NCI-H1417 treated with DMSO at 0.1 percent for 48 hours (cell line): ENCODE measurements at regions not wholly inside any gene's neighbourhood (a gene's known extent, or its start where the extent isn't known, plus 50 kb on each side); places are given as distances from the start of the nearest gene placed in this dataset.

Experiments
- DNase-seq: peaks from one replicate; lab custom pipeline; 2025; lab: John Stamatoyannopoulos, UW

- DNase-seq, result no peak
Measured at GRCh38 chr2:21694079-21694878, 570.5 kb downstream of the TDRD15 start.

- DNase-seq, result no peak
Measured at GRCh38 chr2:21696900-21697299, 573.1 kb downstream of the TDRD15 start.

- DNase-seq, result no peak
Measured at GRCh38 chr2:21700644-21701043, 576.9 kb downstream of the TDRD15 start.

- no peak for DNase-seq
Measured at GRCh38 chr2:21710031-21710430, 586.3 kb downstream of the TDRD15 start.

- DNase-seq, result no peak
Measured at GRCh38 chr2:21710496-21710895, 586.7 kb downstream of the TDRD15 start.

GRCh38 chr2:21715887-21716286, 592.1 kb downstream of the TDRD15 start:
- DNase-seq, result no peak

- no peak for DNase-seq
Measured at GRCh38 chr2:21727101-21727500, 603.3 kb downstream of the TDRD15 start.

- no peak for DNase-seq
Measured at GRCh38 chr2:21728133-21728532, 604.4 kb downstream of the TDRD15 start.

GRCh38 chr2:21730141-21730540, 606.4 kb downstream of the TDRD15 start:
- DNase-seq, result no peak

- DNase-seq, result no peak
Measured at GRCh38 chr2:21740484-21740883, 616.7 kb downstream of the TDRD15 start.

- no peak for DNase-seq
Measured at GRCh38 chr2:21746499-21746898, 622.7 kb downstream of the TDRD15 start.

- DNase-seq, result no peak
Measured at GRCh38 chr2:21748501-21748900, 624.7 kb downstream of the TDRD15 start.

- no peak for DNase-seq
Measured at GRCh38 chr2:21754164-21754788, 630.5 kb downstream of the TDRD15 start.

- DNase-seq, result no peak
Measured at GRCh38 chr2:21757805-21758430, 634.1 kb downstream of the TDRD15 start.

GRCh38 chr2:21759819-21760218, 636.1 kb downstream of the TDRD15 start:
- DNase-seq, result no peak

- DNase-seq, result no peak
Measured at GRCh38 chr2:21761361-21761760, 637.6 kb downstream of the TDRD15 start.

GRCh38 chr2:21763501-21763900, 639.7 kb downstream of the TDRD15 start:
- DNase-seq, result no peak

GRCh38 chr2:21770787-21771186, 647.0 kb downstream of the TDRD15 start:
- DNase-seq, result no peak

GRCh38 chr2:21772624-21773023, 648.9 kb downstream of the TDRD15 start:
- no peak for DNase-seq

- DNase-seq, result no peak
Measured at GRCh38 chr2:21773168-21773567, 649.4 kb downstream of the TDRD15 start.

GRCh38 chr2:21774691-21775368, 651.1 kb downstream of the TDRD15 start:
- no peak for DNase-seq

GRCh38 chr2:21779786-21780185, 656.0 kb downstream of the TDRD15 start:
- no peak for DNase-seq

GRCh38 chr2:21781962-21782361, 658.2 kb downstream of the TDRD15 start:
- DNase-seq, result no peak
